ENCODE measurements at regions not wholly inside any gene's neighbourhood (a gene's known extent, or its start where the extent isn't known, plus 50 kb on each side); places are given as distances from the start of the nearest gene placed in this dataset.
"Not testable (repeated sequence)": the region's sequence is repeated elsewhere in the genome, so short reads cannot be mapped to it uniquely, and the experiment has no call there.

DNA sequence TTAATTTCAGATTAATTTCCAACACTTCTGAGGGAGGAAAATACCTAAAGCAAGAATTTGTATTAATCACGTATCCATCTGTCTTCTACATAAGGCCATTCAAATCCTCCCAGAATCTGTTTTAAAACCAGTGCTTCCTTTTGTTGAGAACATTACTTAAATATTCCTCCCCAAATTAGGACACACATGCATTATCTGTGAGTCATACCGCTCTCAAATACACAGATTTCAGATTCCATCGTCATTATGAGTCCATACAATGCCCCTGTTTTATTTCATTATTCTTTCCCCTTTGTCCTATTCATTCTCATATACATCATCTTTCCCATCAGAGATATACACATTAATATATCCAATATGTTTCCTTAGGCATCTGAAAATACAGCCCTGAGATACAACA lies 57.3 kb upstream of the PRSS12 start:
- Histone ChIP-seq H3K36me3 (ENCODE audit: control insufficient read depth, insufficient read depth, low read length) (no peaks in the 10 kb centered on the region), H3K27me3 (ENCODE audit: control insufficient read depth, insufficient read depth, low read length) (no peaks in the 10 kb centered on the region), H3K4me3 (ENCODE audit: low read depth, low read length) (no peak overlapping the region)
- TF ChIP-seq, protein P1, sequence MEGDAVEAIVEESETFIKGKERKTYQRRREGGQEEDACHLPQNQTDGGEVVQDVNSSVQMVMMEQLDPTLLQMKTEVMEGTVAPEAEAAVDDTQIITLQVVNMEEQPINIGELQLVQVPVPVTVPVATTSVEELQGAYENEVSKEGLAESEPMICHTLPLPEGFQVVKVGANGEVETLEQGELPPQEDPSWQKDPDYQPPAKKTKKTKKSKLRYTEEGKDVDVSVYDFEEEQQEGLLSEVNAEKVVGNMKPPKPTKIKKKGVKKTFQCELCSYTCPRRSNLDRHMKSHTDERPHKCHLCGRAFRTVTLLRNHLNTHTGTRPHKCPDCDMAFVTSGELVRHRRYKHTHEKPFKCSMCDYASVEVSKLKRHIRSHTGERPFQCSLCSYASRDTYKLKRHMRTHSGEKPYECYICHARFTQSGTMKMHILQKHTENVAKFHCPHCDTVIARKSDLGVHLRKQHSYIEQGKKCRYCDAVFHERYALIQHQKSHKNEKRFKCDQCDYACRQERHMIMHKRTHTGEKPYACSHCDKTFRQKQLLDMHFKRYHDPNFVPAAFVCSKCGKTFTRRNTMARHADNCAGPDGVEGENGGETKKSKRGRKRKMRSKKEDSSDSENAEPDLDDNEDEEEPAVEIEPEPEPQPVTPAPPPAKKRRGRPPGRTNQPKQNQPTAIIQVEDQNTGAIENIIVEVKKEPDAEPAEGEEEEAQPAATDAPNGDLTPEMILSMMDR (IDR thresholded peaks at IDR 0.05; ENCODE audit: insufficient read depth, low read length, poor library complexity, severe bottlenecking), result no peak
- no peak for DNase-seq (ENCODE audit: low read depth)

- no peak for DNase-seq (ENCODE audit: low read depth)
Measured at GRCh38 chr4:118417325-118417724, 64.5 kb upstream of the PRSS12 start.

DNA sequence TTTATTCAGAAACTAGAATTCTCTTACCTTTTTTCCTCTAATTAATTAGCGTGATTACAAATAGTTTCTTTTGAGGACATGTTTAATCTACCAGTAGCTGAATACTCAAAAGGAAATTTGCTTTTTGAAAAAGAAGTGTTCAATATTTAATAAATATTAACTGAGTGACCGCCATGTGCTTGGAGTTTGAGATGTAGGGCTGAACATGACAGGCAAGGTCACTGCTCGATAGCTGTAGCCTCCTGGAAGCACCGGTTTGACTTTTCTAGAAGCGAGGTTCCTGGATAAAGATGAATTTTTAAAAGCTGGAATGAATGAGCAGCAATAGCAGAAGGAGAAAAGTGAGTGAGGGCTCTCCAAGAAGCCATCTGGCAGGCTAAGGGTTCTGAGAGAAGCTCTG lies 65.0 kb upstream of the PRSS12 start:
- DNase-seq (ENCODE audit: low read depth); H3K36me3 ChIP-seq (ENCODE audit: control insufficient read depth, insufficient read depth, low read length); H3K4me3 ChIP-seq (ENCODE audit: low read depth, low read length); H3K27me3 ChIP-seq (ENCODE audit: control insufficient read depth, insufficient read depth, low read length): not testable (repeated sequence)

More at GRCh38 chr4:118417325-118417724, 64.5 kb upstream of the PRSS12 start:
- TF ChIP-seq, protein P1 (IDR thresholded peaks at IDR 0.05; ENCODE audit: insufficient read depth, low read length, poor library complexity, severe bottlenecking), result no peak
- no peaks in the 10 kb centered on the region for H3K27me3 ChIP-seq (ENCODE audit: control insufficient read depth, insufficient read depth, low read length)
- H3K36me3 ChIP-seq (ENCODE audit: control insufficient read depth, insufficient read depth, low read length), result no peaks in the 10 kb centered on the region
- no peak overlapping the region for H3K4me3 ChIP-seq (ENCODE audit: low read depth, low read length)

DNA sequence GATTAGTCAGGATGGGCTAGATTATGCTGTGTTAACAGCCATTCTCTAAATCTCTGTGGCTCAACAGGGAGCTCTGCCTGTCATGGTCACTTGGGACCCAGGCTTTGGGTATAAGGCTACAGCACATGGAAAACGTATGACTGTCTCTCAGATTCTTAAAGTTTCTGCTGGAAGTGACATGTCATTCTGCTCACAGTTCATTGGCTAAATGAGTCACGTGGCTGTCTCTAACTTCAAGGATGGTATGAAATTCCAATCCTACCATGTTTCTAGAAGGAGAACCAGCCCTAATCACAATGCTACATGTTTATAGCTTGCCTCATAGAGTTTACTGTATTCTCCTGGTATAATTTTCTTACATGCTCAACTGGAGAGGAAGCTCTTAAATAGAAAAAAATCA lies 65.6 kb upstream of the PRSS12 start:
- H3K27me3 ChIP-seq (ENCODE audit: control insufficient read depth, insufficient read depth, low read length); H3K36me3 ChIP-seq (ENCODE audit: control insufficient read depth, insufficient read depth, low read length); H3K4me3 ChIP-seq (ENCODE audit: low read depth, low read length); DNase-seq (ENCODE audit: low read depth): not testable (repeated sequence)

DNA sequence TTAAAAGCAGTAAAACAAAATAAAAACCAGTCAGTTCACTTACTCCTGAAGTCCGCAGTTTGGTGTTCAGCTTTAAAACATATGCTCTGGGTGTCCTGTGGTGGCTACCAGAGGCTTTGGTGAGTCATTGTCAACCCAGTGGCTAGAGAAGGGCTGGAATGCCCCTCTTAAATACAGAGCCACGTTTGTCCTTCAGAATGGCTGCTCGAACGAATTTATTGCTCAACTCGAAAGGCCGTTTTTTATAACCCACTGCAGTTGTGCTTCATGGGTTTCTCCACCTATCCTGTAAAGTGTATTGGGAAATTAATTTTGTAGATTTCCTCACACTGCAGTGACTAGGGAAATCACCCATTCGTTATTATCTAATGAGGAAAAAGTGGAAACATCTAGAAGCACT lies 66.8 kb upstream of the PRSS12 start:
- H3K36me3 ChIP-seq (ENCODE audit: control insufficient read depth, insufficient read depth, low read length); DNase-seq (ENCODE audit: low read depth); H3K4me3 ChIP-seq (ENCODE audit: low read depth, low read length); H3K27me3 ChIP-seq (ENCODE audit: control insufficient read depth, insufficient read depth, low read length): not testable (repeated sequence)

DNA sequence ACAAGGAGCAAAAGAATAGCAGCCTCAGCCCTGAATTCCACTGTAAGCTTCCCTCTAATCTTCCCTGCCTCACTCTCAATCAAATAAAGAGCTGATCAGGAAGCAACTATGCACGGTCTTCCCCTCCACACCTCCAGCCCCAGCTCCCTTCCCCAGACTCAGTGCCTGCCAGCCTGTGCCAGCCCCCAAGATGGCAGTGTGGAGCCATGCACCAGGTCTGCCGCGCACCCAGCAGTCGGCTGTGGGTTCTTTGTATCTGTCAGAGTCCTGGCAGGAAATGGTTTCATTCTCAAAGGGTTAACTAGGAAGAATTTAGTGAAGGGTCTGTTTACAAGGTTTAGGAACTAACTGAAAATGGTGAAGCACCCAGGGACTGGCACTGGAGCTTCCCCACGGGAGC lies 71.3 kb upstream of the PRSS12 start:
- TF ChIP-seq, protein P1 (IDR thresholded peaks at IDR 0.05; ENCODE audit: insufficient read depth, low read length, poor library complexity, severe bottlenecking), result peak; percentile 67
- H3K27me3 ChIP-seq (ENCODE audit: control insufficient read depth, insufficient read depth, low read length); DNase-seq (ENCODE audit: low read depth); H3K36me3 ChIP-seq (ENCODE audit: control insufficient read depth, insufficient read depth, low read length); H3K4me3 ChIP-seq (ENCODE audit: low read depth, low read length): not testable (repeated sequence)

DNA sequence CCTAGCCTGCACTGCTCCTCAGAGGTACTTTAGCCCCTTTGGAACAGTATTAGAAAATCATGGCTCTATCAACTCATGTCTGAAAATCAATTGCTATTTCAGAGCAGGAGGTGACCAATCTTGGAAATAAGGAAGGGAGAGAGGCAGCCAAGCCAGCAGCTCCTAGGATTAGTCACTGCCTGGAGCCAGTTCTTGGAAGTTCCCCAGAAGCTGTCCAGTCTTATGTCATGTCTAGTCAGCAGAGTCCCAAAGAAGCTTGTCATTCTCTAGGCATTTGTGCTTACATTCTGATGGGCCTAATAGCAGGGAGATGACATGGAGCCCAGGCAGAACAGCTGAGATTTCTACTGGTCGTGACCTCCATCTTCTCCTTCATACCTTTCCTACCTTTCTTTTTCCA lies 76.1 kb upstream of the PRSS12 start:
- H3K36me3 ChIP-seq (ENCODE audit: control insufficient read depth, insufficient read depth, low read length); H3K27me3 ChIP-seq (ENCODE audit: control insufficient read depth, insufficient read depth, low read length); H3K4me3 ChIP-seq (ENCODE audit: low read depth, low read length); DNase-seq (ENCODE audit: low read depth): not testable (repeated sequence)

DNA sequence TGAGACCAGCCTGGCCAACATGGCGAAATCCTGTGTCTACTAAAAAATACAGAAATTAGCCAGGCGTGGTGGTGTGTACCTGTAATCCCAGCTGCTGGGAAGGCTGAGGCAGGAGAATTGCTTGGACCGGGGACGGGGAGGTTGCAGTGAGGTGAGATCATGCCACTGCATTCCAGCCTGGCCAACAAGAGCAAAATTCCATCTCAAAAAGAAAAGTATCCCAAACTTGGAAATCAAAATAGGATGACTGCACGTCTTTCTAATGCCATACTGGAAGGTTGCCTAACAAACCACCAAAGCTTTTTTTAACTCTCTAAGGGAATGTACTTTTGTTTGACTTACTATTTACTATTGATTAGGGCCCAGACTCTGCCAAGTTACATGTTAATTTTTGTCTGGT lies 79.6 kb upstream of the PRSS12 start:
- not testable (repeated sequence) for DNase-seq (ENCODE audit: low read depth); H3K4me3 ChIP-seq (ENCODE audit: low read depth, low read length); H3K36me3 ChIP-seq (ENCODE audit: control insufficient read depth, insufficient read depth, low read length); H3K27me3 ChIP-seq (ENCODE audit: control insufficient read depth, insufficient read depth, low read length)

GRCh38 chr4:118433612-118434375 lies 81.0 kb upstream of the PRSS12 start:
- not testable (repeated sequence) for DNase-seq (ENCODE audit: low read depth); H3K4me3 ChIP-seq (ENCODE audit: low read depth, low read length); H3K36me3 ChIP-seq (ENCODE audit: control insufficient read depth, insufficient read depth, low read length)

DNA sequence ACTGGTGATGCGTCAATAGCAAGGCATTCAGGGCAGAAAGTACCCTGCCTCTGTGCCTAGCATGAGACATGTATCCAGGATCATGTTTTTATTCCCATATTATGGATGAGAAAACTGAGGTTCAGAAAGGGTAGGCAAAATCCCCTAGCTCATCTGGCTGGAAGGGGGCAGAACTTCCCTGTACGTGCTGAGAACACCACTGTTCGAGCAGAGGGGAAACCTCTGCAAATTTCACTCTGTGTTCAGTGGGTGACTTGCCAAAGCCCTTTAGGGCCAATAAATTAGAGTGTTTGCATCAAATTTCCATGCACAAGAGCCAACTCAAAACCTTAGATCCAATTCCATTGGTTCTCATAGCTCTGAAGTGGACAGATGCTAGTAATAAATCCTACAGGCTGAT lies 82.6 kb upstream of the PRSS12 start:
- DNase-seq (ENCODE audit: low read depth); H3K27me3 ChIP-seq (ENCODE audit: control insufficient read depth, insufficient read depth, low read length); H3K4me3 ChIP-seq (ENCODE audit: low read depth, low read length); H3K36me3 ChIP-seq (ENCODE audit: control insufficient read depth, insufficient read depth, low read length): not testable (repeated sequence)

More at GRCh38 chr4:118433612-118434375, 81.0 kb upstream of the PRSS12 start:
- H3K27me3 ChIP-seq (ENCODE audit: control insufficient read depth, insufficient read depth, low read length), result not testable (repeated sequence)

- DNase-seq (ENCODE audit: low read depth); H3K4me3 ChIP-seq (ENCODE audit: low read depth, low read length); H3K27me3 ChIP-seq (ENCODE audit: control insufficient read depth, insufficient read depth, low read length); H3K36me3 ChIP-seq (ENCODE audit: control insufficient read depth, insufficient read depth, low read length): not testable (repeated sequence)
Measured at GRCh38 chr4:118442115-118442837, 89.5 kb upstream of the PRSS12 start.

GRCh38 chr4:118447397-118447796 lies 94.6 kb upstream of the PRSS12 start:
- not testable (repeated sequence) for H3K27me3 ChIP-seq (ENCODE audit: control insufficient read depth, insufficient read depth, low read length); H3K4me3 ChIP-seq (ENCODE audit: low read depth, low read length); DNase-seq (ENCODE audit: low read depth); H3K36me3 ChIP-seq (ENCODE audit: control insufficient read depth, insufficient read depth, low read length)

All from kidney epithelial cell (primary cell).